DND-41 (cell line): ENCODE measurements at regions not wholly inside any gene's neighbourhood (a gene's known extent, or its start where the extent isn't known, plus 50 kb on each side); places are given as distances from the start of the nearest gene placed in this dataset.

Experiments used
- ATAC-seq: fragments of 200-7000 bp; cut with Tn5 transposase; 3 replicates; pipeline ENCODE4 v1.9.1; 2021; ENCODE audit warnings: low read depth; ENCODE audit not compliant: insufficient read depth
- DNase-seq: peaks from one replicate; pipeline ENCODE4 v3.0.0-alpha.2; 2020
- H2AFZ ChIP-seq: 2 replicates; pipeline ENCODE4 v1.6.0; 2012; ENCODE audit warnings: low read depth, low read length
- H3K27ac ChIP-seq: 2 replicates; pipeline ENCODE4 v1.5.1; 2012; ENCODE audit warnings: low read length, inconsistent platforms
- H3K27me3 ChIP-seq: fragments of 200-600 bp; sonication (generic); 2 replicates; pipeline ENCODE4 v1.6.0; 2012; ENCODE audit warnings: low read length, mild to moderate bottlenecking, inconsistent platforms; ENCODE audit not compliant: insufficient read depth, poor library complexity
- H3K36me3 ChIP-seq: 2 replicates; pipeline ENCODE4 v1.5.1; 2012; ENCODE audit warnings: low read length, inconsistent platforms; ENCODE audit not compliant: insufficient read depth
- H3K4me1 ChIP-seq: 2 replicates; pipeline ENCODE4 v1.5.1; 2012; ENCODE audit warnings: mild to moderate bottlenecking, low read length; ENCODE audit not compliant: insufficient read depth
- H3K4me2 ChIP-seq: 2 replicates; pipeline ENCODE4 v1.6.0; 2012; ENCODE audit warnings: mild to moderate bottlenecking, moderate library complexity, low read length, inconsistent platforms; ENCODE audit not compliant: insufficient read depth
- H3K4me3 ChIP-seq, 2 experiments: fragments of 200-600 bp in 1 of 2; shearing (Covaris generic) in 1 of 2; 2 replicates each; pipeline ENCODE4 v1.5.1; 2012 to 2016; ENCODE audit warnings: inconsistent platforms in 2 of 2, low read length in 2 of 2, mild to moderate bottlenecking in 2 of 2, low read depth in 1 of 2, moderate library complexity in 1 of 2
- H3K79me2 ChIP-seq: 2 replicates; pipeline ENCODE4 v1.6.0; 2012; ENCODE audit warnings: low read length, inconsistent platforms; ENCODE audit not compliant: insufficient read depth
- H3K9ac ChIP-seq: 2 replicates; pipeline ENCODE4 v1.6.0; 2012; ENCODE audit warnings: low read depth, mild to moderate bottlenecking, inconsistent platforms, low read length, moderate library complexity
- H3K9me3 ChIP-seq: 2 replicates; pipeline ENCODE4 v1.5.1; 2012; ENCODE audit warnings: low read length, moderate library complexity, mild to moderate bottlenecking, inconsistent platforms; ENCODE audit not compliant: insufficient read depth, severe bottlenecking
- H4K20me1 ChIP-seq: 2 replicates; pipeline ENCODE4 v1.6.0; 2012; ENCODE audit warnings: low read length; ENCODE audit not compliant: insufficient read depth
- CTCF ChIP-seq: IDR thresholded peaks from 2 replicates; pipeline ENCODE4 v1.5.1; 2012; ENCODE audit warnings: borderline replicate concordance, low read length, moderate library complexity, mild to moderate bottlenecking; ENCODE audit not compliant: poor library complexity, severe bottlenecking; ENCODE audit errors: extremely low read depth
- EZH2 ChIP-seq: IDR thresholded peaks from 3 replicates; pipeline ENCODE4 v1.6.1; 2012; ENCODE audit warnings: borderline replicate concordance, low read depth, mild to moderate bottlenecking, moderate library complexity, low read length, inconsistent platforms; ENCODE audit not compliant: severe bottlenecking

- no peaks in the 10 kb centered on the region for H3K36me3 ChIP-seq
- DNase-seq, result no peak
- no peak overlapping the region for H3K4me2 ChIP-seq
- H3K27ac ChIP-seq, result no peak overlapping the region
- H3K9ac ChIP-seq, result no peak overlapping the region
- no peak overlapping the region for H3K4me3 ChIP-seq
- H3K79me2 ChIP-seq, result no peaks in the 10 kb centered on the region
- TF ChIP-seq EZH2, result no peak
- peak; percentile 40 for TF ChIP-seq CTCF
- H4K20me1 ChIP-seq, result no peaks in the 10 kb centered on the region
- no peaks in the 10 kb centered on the region for H3K9me3 ChIP-seq
- peaks cover 31% of the 10 kb centered on the region for H3K4me1 ChIP-seq
- ATAC-seq, result no peak; the same call in 2 of the 3 replicates
- H2AFZ ChIP-seq, result no peak overlapping the region
- no peaks in the 10 kb centered on the region for H3K27me3 ChIP-seq
These were observed 298.8 kb downstream of the FOXA2 start for GRCh38 chr20:22285555-22285954.

GRCh38 chr20:22282696-22283095 lies 301.7 kb downstream of the FOXA2 start:
- Histone ChIP-seq H3K79me2 (no peaks in the 10 kb centered on the region), H4K20me1 (no peaks in the 10 kb centered on the region), H3K4me3 (no peak overlapping the region), H3K36me3 (no peaks in the 10 kb centered on the region), H3K9me3 (no peaks in the 10 kb centered on the region), H3K4me2 (no peak overlapping the region), H3K27ac (peak overlapping the region; percentile 75), H3K9ac (no peak overlapping the region), H3K27me3 (no peaks in the 10 kb centered on the region), H2AFZ (no peak overlapping the region), H3K4me1 (peaks cover 58% of the 10 kb centered on the region)
- DNase-seq (no peak), ATAC-seq (no peak)
- TF ChIP-seq CTCF (no peak), EZH2 (no peak)

- Histone ChIP-seq H3K36me3 (no peaks in the 10 kb centered on the region), H3K27me3 (no peaks in the 10 kb centered on the region), H3K4me3 (no peak overlapping the region)
These were observed 310.0 kb downstream of the FOXA2 start for GRCh38 chr20:22274330-22274729.

More at GRCh38 chr20:22274330-22274729, 310.0 kb downstream of the FOXA2 start:
- no peak overlapping the region for H2AFZ ChIP-seq
- DNase-seq, result no peak
- no peak for ATAC-seq
- H4K20me1 ChIP-seq, result no peaks in the 10 kb centered on the region
- H3K9me3 ChIP-seq, result no peaks in the 10 kb centered on the region
- no peak for TF ChIP-seq CTCF
- no peak for TF ChIP-seq EZH2
- H3K4me1 ChIP-seq, result peaks cover 38% of the 10 kb centered on the region
- 0 out of 2 replicates have a peak overlapping the region, but pooled peaks have one; percentile 21 for H3K27ac ChIP-seq
- no peak overlapping the region for H3K9ac ChIP-seq
- no peaks in the 10 kb centered on the region for H3K79me2 ChIP-seq
- H3K4me2 ChIP-seq, result no peak overlapping the region
